ENCODE measurements at regions not wholly inside any gene's neighbourhood (a gene's known extent, or its start where the extent isn't known, plus 50 kb on each side); places are given as distances from the start of the nearest gene placed in this dataset.

GRCh38 chr11:28863422-28863821 is 755.2 kb downstream of the METTL15 start:
- no peak for DNase-seq

GRCh38 chr11:28860893-28861292 is 752.7 kb downstream of the METTL15 start:
- DNase-seq: peak; percentile 69

GRCh38 chr11:28858076-28858475 is 749.9 kb downstream of the METTL15 start:
- peak; percentile 18 for DNase-seq

- no peak for DNase-seq
These were observed 740.9 kb downstream of the METTL15 start for GRCh38 chr11:28849053-28849452.

- DNase-seq: no peak
These were observed 734.5 kb downstream of the METTL15 start for GRCh38 chr11:28842716-28843115.

- DNase-seq: peak; percentile 75
These were observed 730.6 kb downstream of the METTL15 start for GRCh38 chr11:28838741-28839140.

- no peak for DNase-seq
These were observed 729.4 kb downstream of the METTL15 start for GRCh38 chr11:28837599-28837998.

- peak; percentile 99 for DNase-seq
These were observed 728.3 kb downstream of the METTL15 start for GRCh38 chr11:28836285-28837081.

GRCh38 chr11:28835790-28836189 is 727.6 kb downstream of the METTL15 start:
- peak; percentile 76 for DNase-seq

GRCh38 chr11:28835317-28835716 is 727.1 kb downstream of the METTL15 start:
- DNase-seq: no peak

GRCh38 chr11:28834877-28835276 is 726.7 kb downstream of the METTL15 start:
- DNase-seq: peak; percentile 94

GRCh38 chr11:28833670-28834069 is 725.5 kb downstream of the METTL15 start:
- DNase-seq: peak; percentile 98

GRCh38 chr11:28833169-28833568 is 725.0 kb downstream of the METTL15 start:
- DNase-seq: no peak

GRCh38 chr11:28826807-28827206 is 718.6 kb downstream of the METTL15 start:
- no peak for DNase-seq

- DNase-seq: peak; percentile 28
These were observed 714.4 kb downstream of the METTL15 start for GRCh38 chr11:28822576-28822975.

- DNase-seq: peak; percentile 10
These were observed 712.3 kb downstream of the METTL15 start for GRCh38 chr11:28820296-28820989.

- no peak for DNase-seq
These were observed 711.6 kb downstream of the METTL15 start for GRCh38 chr11:28819741-28820140.

GRCh38 chr11:28815110-28815509 is 706.9 kb downstream of the METTL15 start:
- DNase-seq: no peak

- no peak for DNase-seq
These were observed 700.6 kb downstream of the METTL15 start for GRCh38 chr11:28808771-28809170.

- DNase-seq: no peak
These were observed 691.1 kb downstream of the METTL15 start for GRCh38 chr11:28799316-28799715.

- no peak for DNase-seq
These were observed 690.1 kb downstream of the METTL15 start for GRCh38 chr11:28798286-28798685.

- no peak for DNase-seq
These were observed 689.3 kb downstream of the METTL15 start for GRCh38 chr11:28797536-28797935.

- no peak for DNase-seq
These were observed 686.2 kb downstream of the METTL15 start for GRCh38 chr11:28794405-28794804.

- no peak for DNase-seq
These were observed 685.1 kb downstream of the METTL15 start for GRCh38 chr11:28793282-28793738.
